GM12875 (cell line): ENCODE measurements at regions not wholly inside any gene's neighbourhood (a gene's known extent, or its start where the extent isn't known, plus 50 kb on each side); places are given as distances from the start of the nearest gene placed in this dataset.
"Not testable (repeated sequence)": the region's sequence is repeated elsewhere in the genome, so short reads cannot be mapped to it uniquely, and the experiment has no call there.

Experiments
- H3K4me3 ChIP-seq: one replicate; pipeline ENCODE4 v1.5.1; 2011; ENCODE audit warnings: low read depth, low read length, control low read depth
- TF ChIP-seq, protein P1 (sequence below): IDR thresholded peaks from 2 replicates; pipeline ENCODE4 v1.5.1; 2011; ENCODE audit warnings: low read depth, mild to moderate bottlenecking, control low read depth, inconsistent platforms, low read length, moderate library complexity, borderline replicate concordance; ENCODE audit not compliant: insufficient read depth

DNA sequence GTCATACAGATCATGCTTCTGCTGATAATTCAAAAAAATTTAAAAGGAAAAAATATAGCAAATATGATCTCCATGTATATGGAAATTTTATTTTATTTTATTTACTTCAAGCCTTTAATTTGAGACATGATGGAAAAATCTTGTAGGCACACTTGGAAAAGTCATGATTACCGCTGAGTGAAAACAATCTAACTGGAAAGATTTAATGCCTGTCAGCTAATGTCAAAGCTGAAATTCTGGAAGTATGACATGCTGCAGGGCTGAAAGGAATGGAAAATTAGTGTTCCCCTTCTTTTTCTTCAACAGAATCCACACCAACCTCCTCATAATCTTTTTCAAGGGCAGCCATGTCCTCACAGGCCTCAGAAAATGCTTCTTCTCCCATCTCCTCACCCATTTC is 58.2 kb downstream of the RPRM start:
- TF ChIP-seq, protein P1, sequence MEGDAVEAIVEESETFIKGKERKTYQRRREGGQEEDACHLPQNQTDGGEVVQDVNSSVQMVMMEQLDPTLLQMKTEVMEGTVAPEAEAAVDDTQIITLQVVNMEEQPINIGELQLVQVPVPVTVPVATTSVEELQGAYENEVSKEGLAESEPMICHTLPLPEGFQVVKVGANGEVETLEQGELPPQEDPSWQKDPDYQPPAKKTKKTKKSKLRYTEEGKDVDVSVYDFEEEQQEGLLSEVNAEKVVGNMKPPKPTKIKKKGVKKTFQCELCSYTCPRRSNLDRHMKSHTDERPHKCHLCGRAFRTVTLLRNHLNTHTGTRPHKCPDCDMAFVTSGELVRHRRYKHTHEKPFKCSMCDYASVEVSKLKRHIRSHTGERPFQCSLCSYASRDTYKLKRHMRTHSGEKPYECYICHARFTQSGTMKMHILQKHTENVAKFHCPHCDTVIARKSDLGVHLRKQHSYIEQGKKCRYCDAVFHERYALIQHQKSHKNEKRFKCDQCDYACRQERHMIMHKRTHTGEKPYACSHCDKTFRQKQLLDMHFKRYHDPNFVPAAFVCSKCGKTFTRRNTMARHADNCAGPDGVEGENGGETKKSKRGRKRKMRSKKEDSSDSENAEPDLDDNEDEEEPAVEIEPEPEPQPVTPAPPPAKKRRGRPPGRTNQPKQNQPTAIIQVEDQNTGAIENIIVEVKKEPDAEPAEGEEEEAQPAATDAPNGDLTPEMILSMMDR: no peak
- H3K4me3 ChIP-seq: no peak overlapping the region

DNA sequence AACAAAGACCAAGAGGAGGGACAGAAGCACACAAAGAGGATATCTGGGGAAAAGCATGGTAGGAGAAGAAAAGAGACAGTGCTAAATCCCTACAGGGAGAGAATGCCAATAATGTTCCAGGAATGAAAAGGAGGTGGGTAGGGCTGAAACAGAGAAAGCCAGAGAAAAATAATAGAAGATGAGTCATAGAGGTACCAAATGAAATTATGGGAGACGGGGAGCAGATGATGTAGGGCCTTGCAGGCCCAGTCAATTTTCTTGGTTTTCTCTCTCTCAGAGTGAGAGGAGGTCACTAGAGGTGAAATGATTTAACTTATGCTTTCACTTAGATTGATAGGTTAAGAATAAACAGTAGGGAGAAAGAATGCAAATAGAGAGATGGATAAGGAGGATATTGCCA is 61.5 kb downstream of the RPRM start:
- TF ChIP-seq, protein P1: no peak
- no peak overlapping the region for H3K4me3 ChIP-seq

DNA sequence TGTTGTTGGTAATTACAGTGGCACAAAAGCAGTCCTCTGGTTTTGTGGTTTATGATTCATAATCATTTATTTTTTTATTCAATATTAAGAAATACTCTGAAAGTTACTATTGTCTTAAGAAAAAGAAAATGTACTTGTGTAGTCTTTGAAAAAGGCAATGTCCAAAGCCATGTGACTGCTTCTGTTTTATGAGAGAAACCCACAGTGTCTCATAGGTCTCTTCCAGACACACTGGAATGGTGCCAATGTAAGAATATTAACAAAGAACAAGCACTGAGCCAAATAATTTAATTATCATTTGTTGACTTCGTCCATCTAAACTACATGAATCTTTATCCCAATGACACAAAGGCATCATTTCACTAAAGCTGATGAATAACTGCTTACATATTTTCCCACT is 62.5 kb downstream of the RPRM start:
- H3K4me3 ChIP-seq: no peak overlapping the region
- TF ChIP-seq, protein P1: no peak

DNA sequence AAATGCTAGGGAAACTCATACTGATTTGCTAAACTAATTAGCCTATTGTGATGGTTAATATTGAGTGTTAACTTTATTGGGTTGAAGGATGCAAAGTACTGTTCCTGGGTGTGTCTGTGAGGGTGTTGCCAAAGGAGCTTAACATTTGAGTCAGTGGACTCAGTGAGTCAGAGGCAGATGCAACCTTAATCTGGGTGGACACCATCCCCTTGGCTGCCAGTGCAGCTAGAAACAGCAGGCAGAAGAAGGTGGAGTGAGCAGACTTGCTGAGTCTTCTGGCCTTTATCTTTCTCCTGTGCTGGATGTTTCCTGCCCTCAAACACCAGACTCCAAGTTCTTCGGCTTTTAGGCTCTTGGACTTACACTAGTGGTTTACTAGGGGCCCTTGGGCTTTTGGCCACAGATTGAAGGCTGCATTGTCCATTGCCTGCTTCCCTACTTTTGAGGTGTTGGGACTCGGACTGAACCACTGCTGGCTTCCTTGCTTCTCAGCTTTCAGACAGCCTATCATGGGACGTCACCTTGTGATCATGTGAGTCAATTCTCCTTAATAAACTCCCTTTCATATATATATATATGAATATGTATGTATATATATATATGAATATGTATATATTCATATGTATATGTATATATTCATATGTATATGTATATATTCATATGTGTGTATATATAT is 69.7 kb downstream of the RPRM start:
- no peak overlapping the region for H3K4me3 ChIP-seq
- TF ChIP-seq, protein P1: no peak

DNA sequence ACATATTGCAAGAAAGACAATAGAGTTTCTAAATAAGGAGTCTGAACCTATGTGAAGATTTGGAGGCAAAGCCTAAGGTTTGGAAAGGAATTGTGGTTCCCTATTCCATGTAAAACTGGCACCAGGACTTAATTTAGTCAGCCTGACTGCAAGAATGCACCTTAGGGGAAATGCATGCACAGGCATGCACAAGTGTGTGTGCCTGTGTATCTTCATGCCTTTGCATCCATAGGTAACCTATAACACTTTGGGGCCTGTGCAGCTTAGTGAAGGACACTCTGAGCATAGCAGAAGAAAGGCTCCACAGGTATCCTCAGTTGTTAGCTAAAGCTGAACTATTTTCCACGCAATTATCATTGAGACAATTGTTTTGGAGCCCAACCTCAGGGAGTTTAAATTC is 73.4 kb downstream of the RPRM start:
- H3K4me3 ChIP-seq: no peak overlapping the region
- TF ChIP-seq, protein P1: no peak

DNA sequence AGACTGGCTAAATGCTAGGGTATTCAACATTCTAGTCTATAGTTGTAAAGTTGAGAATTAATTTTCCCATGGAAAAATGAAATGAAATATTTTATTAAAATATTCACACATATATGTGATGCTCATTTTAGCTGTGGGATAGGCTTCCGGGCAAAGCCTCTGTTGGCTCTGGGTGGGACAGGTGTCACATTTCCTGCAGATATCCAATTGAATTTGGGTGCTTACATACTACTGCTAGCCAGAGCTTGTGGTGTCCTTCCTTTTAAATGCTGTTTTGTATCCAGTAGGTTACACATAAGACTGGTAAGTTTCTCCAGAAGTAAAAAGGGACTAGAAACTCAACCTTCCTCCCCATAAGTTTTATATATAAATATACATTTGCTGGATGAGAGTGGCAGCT is 73.8 kb downstream of the RPRM start:
- H3K4me3 ChIP-seq: no peak overlapping the region

DNA sequence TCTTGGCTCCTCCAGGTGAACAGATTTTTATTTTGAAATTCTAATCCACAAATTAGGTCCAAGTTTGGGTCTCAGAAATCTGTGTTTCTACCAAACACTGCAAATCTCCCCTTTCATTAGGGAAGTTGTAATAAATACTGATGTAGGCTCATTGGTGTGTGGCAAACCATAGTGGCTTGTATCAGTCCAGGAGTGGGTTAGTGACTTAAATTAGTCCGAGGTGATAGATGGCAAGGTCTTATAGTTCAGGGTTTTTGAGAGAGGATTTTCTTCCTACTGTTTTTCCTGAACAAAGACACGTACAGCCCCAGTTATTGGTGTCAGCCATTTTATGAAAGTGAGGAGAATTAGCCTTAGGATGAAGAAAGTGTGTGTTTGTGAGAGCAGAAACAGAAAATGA is 74.6 kb downstream of the RPRM start:
- TF ChIP-seq, protein P1: no peak
- H3K4me3 ChIP-seq: no peak overlapping the region

More for the DNA sequence above, 73.8 kb downstream of the RPRM start:
- TF ChIP-seq, protein P1: no peak

DNA sequence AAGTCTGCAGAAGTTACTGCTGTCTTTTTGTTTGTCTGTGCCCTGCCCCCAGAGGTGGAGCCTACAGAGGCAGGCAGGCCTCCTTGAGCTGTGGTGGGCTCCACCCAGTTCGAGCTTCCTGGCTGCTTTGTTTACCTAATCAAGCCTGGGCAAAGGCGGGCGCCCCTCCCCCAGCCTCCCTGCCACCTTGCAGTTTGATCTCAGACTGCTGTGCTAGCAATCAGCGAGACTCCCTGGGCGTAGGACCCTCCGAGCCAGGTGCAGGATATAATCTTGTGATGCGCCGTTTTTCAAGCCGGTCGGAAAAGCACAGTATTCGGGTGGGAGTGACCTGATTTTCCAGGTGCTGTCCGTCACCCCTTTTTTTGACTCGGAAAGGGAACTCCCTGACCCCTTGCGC is 75.2 kb downstream of the RPRM start:
- H3K4me3 ChIP-seq: not testable (repeated sequence)
